HG02870 (cell line): ENCODE measurements at regions not wholly inside any gene's neighbourhood (a gene's known extent, or its start where the extent isn't known, plus 50 kb on each side); places are given as distances from the start of the nearest gene placed in this dataset.
"Not testable (repeated sequence)": the region's sequence is repeated elsewhere in the genome, so short reads cannot be mapped to it uniquely, and the experiment has no call there.

Experiments
- ATAC-seq: cut with Tn5 transposase; IDR thresholded peaks from one replicate; pipeline ENCODE4 v1.9.1; 2021; ENCODE audit warnings: mild to moderate bottlenecking, moderate library complexity; ENCODE audit not compliant: unreplicated experiment

DNA sequence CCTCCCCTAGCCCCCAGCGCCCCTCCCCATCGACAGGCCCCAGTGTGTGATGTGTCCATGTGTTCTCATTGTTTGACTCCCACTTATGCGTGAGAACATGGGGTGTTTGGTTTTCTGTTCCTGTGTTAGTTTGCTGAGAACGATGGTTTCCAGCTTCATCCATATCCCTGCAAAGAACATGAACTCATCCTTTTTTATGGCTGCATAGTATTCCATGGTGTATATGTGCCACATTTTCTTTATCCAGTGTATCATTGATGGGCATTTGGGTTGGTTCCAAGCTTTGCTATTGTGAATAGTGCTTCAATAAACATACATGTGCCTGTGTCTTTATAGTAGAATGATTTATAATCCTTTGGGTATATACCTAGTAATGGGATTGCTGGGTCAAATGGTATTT, 107.6 kb upstream of the ADGRG2 start:
- ATAC-seq: not testable (repeated sequence)

DNA sequence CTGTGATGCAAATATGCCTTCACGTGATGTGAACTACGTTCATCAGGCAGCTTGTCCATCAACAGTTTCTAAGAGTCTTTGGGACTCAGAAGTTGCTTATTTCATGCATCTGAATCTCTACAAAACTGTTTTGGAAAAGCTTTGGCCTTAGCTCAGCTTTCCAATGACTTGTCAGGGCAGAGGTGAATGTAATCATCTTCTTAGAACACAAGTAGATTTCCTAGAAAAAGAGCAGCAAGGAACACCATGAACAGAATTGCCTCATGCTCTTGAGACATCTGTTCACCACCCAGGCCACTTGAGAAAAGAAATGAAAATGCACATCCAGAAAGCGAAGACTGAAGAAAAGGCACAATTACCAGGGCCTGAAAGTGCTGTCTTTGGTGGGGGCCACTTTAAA, 105.8 kb upstream of the PDHA1 start:
- ATAC-seq: no peak

DNA sequence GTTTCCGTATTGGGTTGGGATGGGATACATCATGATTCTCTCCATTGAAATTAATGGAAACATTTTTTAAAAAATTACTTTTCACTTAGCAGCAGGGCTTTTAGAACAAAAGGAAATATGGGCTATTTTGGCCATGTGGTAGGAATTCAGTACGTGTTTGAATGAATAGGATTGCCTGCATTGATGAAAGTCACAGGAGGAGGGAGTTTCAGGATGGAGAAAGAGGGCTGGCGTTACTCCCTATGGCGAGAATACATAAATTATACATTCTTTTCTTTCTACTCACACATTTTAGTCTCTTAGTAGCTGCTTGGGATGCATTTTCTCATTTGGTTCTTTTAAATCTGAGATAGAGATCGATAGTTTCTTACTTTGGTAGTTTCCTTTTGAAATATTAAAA, 100.3 kb upstream of the PDHA1 start:
- ATAC-seq: no peak

DNA sequence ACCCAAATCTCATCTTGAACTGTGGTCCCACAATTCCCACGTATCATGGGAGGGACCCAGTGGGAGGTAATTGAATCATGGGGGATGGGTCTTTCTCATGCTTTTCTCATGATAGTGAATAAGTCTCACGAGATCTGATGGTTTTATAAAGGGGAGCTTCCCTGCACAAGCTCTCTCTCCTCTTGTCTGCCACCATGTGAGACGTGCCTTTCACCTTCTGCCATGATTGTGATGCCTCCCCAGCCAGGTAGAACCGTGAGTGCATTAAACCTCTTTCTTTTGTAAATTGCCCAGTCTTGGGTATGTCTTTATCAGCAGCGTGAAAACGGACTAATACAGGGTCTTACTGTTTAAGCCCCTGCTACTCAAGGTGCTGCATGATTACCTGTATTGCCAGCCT, 98.8 kb upstream of the PDHA1 start:
- not testable (repeated sequence) for ATAC-seq

DNA sequence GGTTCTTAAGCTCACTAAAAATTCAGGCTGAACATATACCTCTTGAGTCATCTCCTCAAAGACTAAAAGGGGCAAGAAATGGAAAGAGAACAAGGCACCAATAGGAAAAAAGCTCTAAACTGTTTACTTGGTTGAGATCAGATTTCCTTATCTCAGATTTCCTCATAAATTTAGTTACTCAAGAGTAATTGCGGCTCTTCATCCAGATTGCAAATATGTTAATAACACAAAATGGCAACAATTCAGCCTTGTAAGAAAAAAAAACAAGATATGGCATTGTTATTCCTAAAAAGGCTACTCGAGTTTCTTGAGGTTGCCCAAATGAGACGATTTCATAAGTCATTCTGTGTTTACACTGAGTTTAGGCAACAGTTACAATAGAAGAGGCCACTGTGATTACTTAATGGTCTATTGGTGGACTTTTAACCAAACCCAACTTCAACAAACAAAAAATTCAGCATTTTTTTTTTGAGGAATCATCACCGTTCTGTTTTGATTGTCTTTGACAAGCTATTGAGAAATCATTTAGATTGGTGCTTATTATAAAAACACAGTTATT, 97.9 kb upstream of the PDHA1 start:
- no peak for ATAC-seq

DNA sequence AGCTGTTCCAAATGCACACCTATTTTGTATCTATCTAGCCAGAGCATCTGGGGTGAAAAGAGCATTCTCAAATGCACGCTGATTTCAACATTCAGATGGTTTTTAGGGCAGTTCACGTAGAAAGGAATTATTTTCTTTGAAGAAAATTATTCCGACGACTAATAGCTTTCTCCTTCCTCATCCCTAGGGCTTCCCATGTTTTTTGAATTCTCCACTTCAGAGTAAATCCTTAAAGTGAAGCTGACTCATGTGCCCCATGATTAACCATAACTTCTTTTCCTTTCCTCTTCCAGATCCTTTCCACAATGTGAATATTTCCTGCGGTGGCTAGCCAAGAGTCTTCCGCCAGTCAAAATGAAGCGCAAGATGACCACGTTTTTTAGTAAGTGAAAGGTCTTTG, 86.7 kb upstream of the PDHA1 start:
- no peak for ATAC-seq

DNA sequence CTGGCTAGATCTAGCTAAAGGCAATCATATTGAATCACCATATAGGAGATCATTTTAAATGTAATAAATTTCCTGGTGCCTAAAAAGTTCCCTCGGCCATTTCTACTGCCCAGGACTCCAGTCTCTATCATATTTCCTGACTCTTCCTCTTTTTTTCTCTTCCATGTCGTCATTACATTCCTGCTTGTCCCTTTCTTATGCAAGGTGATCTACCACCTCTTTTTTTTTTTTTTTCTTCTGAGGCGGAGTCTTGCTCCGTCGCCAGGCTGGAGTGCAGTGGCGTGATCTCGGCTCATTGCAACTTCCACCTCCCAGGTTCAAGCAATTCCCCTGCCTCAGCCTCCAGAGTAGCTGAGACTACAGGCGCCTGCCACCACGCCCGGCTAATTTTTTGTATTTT, 82.7 kb upstream of the PDHA1 start:
- not testable (repeated sequence) for ATAC-seq

DNA sequence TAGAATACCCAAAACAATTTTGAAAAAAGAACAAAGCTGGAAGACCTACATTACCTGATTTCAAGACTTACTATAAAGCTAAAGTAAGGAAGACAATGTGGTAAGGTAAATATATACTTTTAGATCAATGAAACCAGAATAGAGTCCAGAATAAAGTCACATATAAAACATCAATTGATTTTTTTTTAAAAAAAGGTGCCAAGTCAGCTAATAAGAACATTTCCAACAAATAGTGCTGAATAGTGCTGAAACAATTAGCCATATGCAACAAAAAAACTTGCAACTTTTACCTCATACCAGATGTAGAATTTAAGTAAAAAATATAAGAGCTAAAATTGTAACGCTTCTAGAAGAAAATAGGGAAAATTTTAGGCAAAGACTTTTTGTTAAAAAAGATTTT, 73.0 kb upstream of the PDHA1 start:
- ATAC-seq: no peak

DNA sequence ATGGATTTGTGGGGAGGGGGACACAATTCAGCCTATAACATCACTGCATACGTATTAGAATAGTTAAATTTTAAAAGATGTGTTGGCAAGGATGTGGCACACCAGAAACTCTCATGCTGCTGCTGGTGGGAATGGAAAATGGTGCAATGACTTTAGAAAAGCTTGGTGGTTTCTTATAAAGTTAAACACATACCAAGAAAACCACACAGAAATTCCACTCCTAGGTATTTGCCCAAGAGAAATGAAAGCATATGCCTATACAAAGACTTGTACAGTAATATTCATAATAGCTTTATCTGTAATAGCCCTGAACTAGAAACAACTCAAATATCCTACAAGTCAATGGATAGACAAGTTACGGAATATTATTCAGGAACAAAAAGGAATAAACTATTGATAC, 71.3 kb upstream of the PDHA1 start:
- no peak for ATAC-seq

DNA sequence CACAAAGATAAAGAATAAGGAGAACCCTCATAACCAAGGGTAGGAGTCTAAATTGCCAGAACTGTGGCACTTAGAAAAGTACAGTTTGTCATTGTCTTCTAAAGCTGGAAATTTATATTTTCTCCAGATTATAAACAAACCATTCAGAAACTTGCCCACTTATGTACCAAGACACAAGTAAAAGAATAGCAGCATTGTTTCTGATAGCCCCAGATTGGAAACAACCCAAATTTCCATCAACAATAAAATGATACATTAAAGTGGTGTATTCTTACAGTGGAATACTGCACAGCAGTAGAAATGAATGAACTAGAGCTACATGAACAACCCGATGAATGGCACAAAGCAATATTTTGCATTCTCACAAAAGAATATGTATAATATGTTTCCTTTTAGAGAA, 63.1 kb upstream of the PDHA1 start:
- ATAC-seq: no peak

DNA sequence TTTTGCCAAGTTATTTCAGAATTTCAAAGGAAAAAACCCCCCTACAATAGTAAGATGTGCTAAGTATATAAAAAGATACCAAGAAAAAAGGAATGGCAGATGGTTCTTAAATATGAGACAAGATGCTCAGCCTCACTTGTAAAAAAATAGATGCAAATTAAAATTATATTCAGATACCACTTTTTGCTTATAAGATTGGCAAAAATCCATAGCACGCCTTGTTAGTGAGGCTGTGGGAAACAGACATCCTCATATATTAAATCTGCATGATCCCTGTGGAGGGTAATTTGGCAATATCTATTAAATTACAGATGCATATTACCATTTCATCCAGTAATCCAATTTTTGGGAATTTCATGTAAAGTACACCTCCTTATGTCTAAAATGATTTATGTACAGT, 62.5 kb upstream of the PDHA1 start:
- no peak for ATAC-seq

DNA sequence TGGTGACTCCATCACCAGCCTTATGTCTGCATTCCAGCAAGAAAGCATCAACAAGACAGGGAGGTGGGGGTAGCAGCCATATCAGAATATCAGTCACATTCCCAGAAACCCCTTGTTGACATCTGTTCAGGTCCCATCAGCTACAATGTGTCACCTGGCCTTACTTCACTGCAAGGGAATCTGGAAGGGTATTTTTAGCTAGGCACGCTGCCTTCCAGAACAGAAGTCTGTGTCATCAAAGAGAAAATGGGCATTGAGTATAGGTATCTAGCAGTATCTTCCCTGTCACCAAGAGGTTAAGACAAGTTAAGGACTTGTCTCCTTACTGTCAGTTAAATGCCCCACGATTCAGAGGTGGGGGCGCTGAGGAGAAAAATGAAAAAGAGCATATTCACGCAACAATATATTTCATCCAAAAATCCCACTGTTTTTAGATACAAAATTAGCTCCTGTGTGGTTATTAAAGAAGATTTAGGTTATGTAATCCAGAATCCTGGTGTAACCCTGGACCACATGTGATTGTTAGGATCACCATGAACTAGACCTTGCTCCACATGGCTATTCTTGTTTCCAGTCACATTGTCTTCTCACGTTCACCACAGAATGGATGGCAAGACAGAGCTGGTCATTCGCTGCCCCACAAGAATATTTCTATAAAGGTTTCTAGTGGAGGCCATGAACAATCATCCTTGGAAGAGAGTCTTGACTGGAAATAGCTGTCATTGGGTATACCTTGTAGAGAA, 60.0 kb upstream of the PDHA1 start:
- ATAC-seq: no peak

DNA sequence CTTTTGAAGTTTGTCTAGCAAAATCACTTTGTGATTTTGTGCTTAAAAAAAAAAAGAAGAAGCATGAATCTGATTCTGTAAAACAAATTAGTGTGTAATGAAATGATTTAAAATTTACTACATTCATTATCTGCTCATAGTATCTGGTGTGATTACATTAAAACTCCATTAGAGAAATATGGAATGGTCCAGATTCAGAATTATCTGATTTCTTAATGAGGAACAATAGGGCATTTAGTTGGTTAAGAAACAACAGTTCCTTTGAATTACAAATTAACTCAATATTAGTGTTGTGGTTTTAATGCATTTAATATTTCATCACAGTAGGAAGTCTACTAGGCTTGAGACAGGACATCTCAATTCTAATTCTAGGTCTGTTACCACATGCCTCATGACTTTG, 57.9 kb upstream of the PDHA1 start:
- ATAC-seq: no peak

DNA sequence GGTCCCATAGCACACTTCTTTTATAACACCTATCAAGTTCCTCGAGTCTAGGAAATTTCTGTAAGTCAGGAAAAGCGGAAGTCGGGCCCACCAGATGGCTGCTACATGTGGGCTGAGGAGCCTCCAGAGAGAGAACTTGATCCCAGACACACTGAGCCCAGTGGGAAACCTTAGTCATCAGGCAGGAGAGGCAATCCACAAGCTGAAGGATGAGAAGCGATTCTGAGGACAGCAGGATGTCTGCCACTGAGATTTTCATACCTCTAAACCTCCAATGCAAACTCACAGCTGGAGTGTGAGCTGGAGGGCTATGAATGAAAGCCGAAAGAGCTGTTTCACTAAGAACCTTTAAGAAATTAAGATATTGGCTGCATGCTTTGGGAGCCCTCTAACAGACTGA, 52.6 kb upstream of the PDHA1 start:
- ATAC-seq: no peak

DNA sequence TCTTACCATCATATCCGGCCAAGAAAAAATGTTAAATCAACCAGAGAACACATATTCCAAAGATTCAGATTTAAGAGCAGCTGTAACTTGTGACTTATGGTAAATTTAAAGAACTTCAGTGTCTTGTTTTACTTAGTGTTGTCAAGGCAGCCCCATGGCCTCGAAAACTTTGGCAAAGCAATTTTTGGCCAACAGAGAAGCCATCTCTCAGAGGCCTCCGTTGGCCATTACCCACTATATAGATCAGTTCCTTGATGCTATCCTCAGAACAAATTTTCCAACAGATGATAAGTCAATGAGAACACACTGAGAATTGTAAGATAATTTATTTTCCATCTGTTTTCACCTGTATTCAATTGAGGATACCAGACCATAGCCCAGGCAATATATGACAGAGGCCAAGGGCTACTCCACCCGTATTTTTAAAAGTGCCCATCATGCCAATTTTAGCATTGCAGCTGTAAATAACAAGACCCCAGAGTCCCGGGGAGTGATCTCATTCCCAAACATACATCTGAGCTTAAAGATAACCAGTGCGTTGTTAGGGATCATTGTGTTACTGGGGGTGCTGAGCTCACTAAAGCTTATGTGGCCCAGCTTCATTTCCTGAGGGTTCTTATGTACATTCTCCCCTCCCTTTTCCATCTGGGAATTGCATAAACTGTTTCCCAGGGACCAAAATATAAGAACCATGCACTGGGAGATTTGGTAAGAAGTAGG, 50.0 kb upstream of the PDHA1 start:
- no peak for ATAC-seq
